HepG2 (cell line): ENCODE measurements at regions not wholly inside any gene's neighbourhood (a gene's known extent, or its start where the extent isn't known, plus 50 kb on each side); places are given as distances from the start of the nearest gene placed in this dataset.

Source experiments
- ATAC-seq: fragments of 200-7000 bp; cut with Tn5 transposase; 3 replicates; pipeline ENCODE4 v1.9.1; 2020; ENCODE audit warnings: mild to moderate bottlenecking, moderate library complexity
- BruUV-seq: library from RNA; stranded (reverse); fragments of 400-500 nt; replicated peaks from 2 replicates; lab custom pipeline; 2021; lab: Mats Ljungman, UMichigan
- CTCF ChIA-PET: fragments of 300-600 bp; formaldehyde crosslinking; extraction: SDS; loops from one replicate; lab custom pipeline; 2021; ENCODE audit warnings: low total read pairs, inconsistent platforms, low intra/inter-chr PET ratio; lab: Yijun Ruan, JAX
- POLR2A ChIA-PET: fragments of 350-600 bp; sonication (Branson Sonifier 250); formaldehyde crosslinking; loops from one replicate; lab custom pipeline; 2020; ENCODE audit warnings: antibody characterized with exemption, inconsistent platforms; lab: Yijun Ruan, JAX
- DNase-seq: peaks from one replicate; pipeline ENCODE4 v3.0.0-alpha.2; 2015; ENCODE audit warnings: low spot score
- FAIRE-seq: peaks from 3 replicates; lab custom pipeline; 2011; peaks lifted over from hg19 to GRCh38; lab: Jason Lieb, UNC
- H2AFZ ChIP-seq: one replicate; pipeline ENCODE4 v1.6.1; 2011; ENCODE audit warnings: low read length, inconsistent platforms
- H3K27ac ChIP-seq: fragments of 300-600 bp; 3 replicates; pipeline ENCODE4 v1.8.0; 2011; ENCODE audit warnings: mixed run types, mild to moderate bottlenecking, mixed read lengths, low read length, inconsistent platforms; ENCODE audit not compliant: insufficient read depth; ENCODE audit errors: extremely low read length
- H3K27me3 ChIP-seq, 2 experiments: fragments of 200-600 bp in 1 of 2; 2 replicates in 1 of 2; 3 replicates in 1 of 2; pipeline versions ENCODE4 v1.6.0 to v1.8.0; 2011; ENCODE audit warnings: low read length in 2 of 2, mild to moderate bottlenecking in 2 of 2, moderate library complexity in 2 of 2, inconsistent platforms in 1 of 2; ENCODE audit not compliant: insufficient read depth in 2 of 2, control insufficient read depth in 1 of 2
- H3K36me3 ChIP-seq, 2 experiments: fragments of 200-600 bp in 1 of 2; replicated peaks in 1 of 2; 2 replicates in 1 of 2; 3 replicates in 1 of 2; pipeline versions ENCODE4 v1.5.1 to v1.8.0; 2011; ENCODE audit warnings: low read length in 2 of 2, inconsistent platforms in 1 of 2; ENCODE audit not compliant: insufficient read depth in 2 of 2, control insufficient read depth in 1 of 2
- H3K4me1 ChIP-seq: 2 replicates; pipeline ENCODE4 v1.5.1; 2012; ENCODE audit warnings: low read length, inconsistent platforms; ENCODE audit not compliant: insufficient read depth
- H3K4me2 ChIP-seq: 2 replicates; pipeline ENCODE4 v1.6.0; 2011; ENCODE audit warnings: low read depth, low read length, inconsistent platforms
- H3K4me3 ChIP-seq, 3 experiments: fragments of 200-600 bp in 1 of 3; sonication (generic), shearing (Covaris generic) in 1 of 3; replicated peaks in 1 of 3; 2 replicates each; pipeline ENCODE4 v1.5.1; 2011 to 2016; ENCODE audit warnings: low read length in 3 of 3, inconsistent platforms in 2 of 3, low read depth in 2 of 3, mild to moderate bottlenecking in 2 of 3, control low read depth in 1 of 3, mixed read lengths in 1 of 3; ENCODE audit not compliant: insufficient read depth in 1 of 3
- H3K79me2 ChIP-seq: one replicate; pipeline ENCODE4 v1.6.1; 2011; ENCODE audit warnings: low read length, inconsistent platforms; ENCODE audit not compliant: insufficient read depth
- H3K9ac ChIP-seq: 2 replicates; pipeline ENCODE4 v1.6.0; 2011; ENCODE audit warnings: mild to moderate bottlenecking, low read depth, low read length, inconsistent platforms; ENCODE audit not compliant: insufficient read depth
- H3K9me3 ChIP-seq: 2 replicates; pipeline ENCODE4 v1.5.1; 2012; ENCODE audit warnings: mild to moderate bottlenecking, low read length
- H4K20me1 ChIP-seq: 2 replicates; pipeline ENCODE4 v1.6.0; 2011; ENCODE audit warnings: inconsistent platforms, mild to moderate bottlenecking, low read length, moderate library complexity; ENCODE audit not compliant: insufficient read depth
- NKX3-1 ChIP-seq: sonication (generic); formaldehyde crosslinking; IDR thresholded peaks from 2 replicates; pipeline ENCODE4 v1.5.0; 2020; ENCODE audit warnings: missing genetic modification reagents
- RFXAP ChIP-seq: sonication (generic); formaldehyde crosslinking; IDR thresholded peaks from 2 replicates; pipeline ENCODE4 v1.4.0; 2020; ENCODE audit warnings: missing genetic modification reagents, borderline replicate concordance
- SMAD1 ChIP-seq: sonication (generic); formaldehyde crosslinking; IDR thresholded peaks from 2 replicates; pipeline ENCODE4 v1.4.0; 2020; ENCODE audit warnings: missing genetic modification reagents, low read depth, mild to moderate bottlenecking, borderline replicate concordance
- SRY ChIP-seq: sonication (generic); formaldehyde crosslinking; IDR thresholded peaks from 2 replicates; pipeline ENCODE4 v1.8.0; 2022; ENCODE audit warnings: mild to moderate bottlenecking, missing genetic modification reagents
- TSC22D2 ChIP-seq: sonication (generic); formaldehyde crosslinking; IDR thresholded peaks from 2 replicates; pipeline ENCODE4 v1.5.1; 2020; ENCODE audit warnings: missing genetic modification reagents, mild to moderate bottlenecking, borderline replicate concordance
- ZFAT ChIP-seq: sonication (generic); formaldehyde crosslinking; conservative IDR thresholded peaks from 2 replicates; pipeline ENCODE4 v1.8.1; 2023; ENCODE audit warnings: missing genetic modification reagents, inconsistent platforms
- ZNF3 ChIP-seq: IDR thresholded peaks from 2 replicates; pipeline ENCODE4 v1.7.0; 2017; ENCODE audit warnings: inconsistent platforms
- ZNF781 ChIP-seq: sonication (generic); formaldehyde crosslinking; IDR thresholded peaks from 2 replicates; pipeline ENCODE4 v1.5.1; 2020; ENCODE audit warnings: borderline replicate concordance, mild to moderate bottlenecking, missing genetic modification reagents; ENCODE audit errors: not compliant biosample characterization
- in situ Hi-C: cut with HindIII; loops from 2 replicates; pipeline ENCODE4 v1.10.0; 2017; ENCODE audit warnings: low pct_unique_long_range_greater_than_20kb; ENCODE audit not compliant: extremely low pct_ligation_motif_present
- intact Hi-C: fragments of 100-400 bp; cut with micrococcal nuclease; formaldehyde crosslinking; loops from one replicate; pipeline ENCODE4 v1.10.0; 2022; ENCODE audit not compliant: unreplicated experiment
- TF ChIP-seq, protein P1 (sequence below): sonication (generic); formaldehyde crosslinking; conservative IDR thresholded peaks from 2 replicates; pipeline ENCODE4 v1.4.0; 2020; ENCODE audit warnings: missing genetic modification reagents

- TF ChIP-seq, protein P1, sequence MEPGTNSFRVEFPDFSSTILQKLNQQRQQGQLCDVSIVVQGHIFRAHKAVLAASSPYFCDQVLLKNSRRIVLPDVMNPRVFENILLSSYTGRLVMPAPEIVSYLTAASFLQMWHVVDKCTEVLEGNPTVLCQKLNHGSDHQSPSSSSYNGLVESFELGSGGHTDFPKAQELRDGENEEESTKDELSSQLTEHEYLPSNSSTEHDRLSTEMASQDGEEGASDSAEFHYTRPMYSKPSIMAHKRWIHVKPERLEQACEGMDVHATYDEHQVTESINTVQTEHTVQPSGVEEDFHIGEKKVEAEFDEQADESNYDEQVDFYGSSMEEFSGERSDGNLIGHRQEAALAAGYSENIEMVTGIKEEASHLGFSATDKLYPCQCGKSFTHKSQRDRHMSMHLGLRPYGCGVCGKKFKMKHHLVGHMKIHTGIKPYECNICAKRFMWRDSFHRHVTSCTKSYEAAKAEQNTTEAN = no peak
- TF ChIP-seq SRY (CRISPR knock-in tag) (no peak), TSC22D2 (CRISPR knock-in tag) (no peak)
These were observed 312.0 kb upstream of the ETAA1 start (continued) for GRCh38 chr2:67085146-67085545.

DNA sequence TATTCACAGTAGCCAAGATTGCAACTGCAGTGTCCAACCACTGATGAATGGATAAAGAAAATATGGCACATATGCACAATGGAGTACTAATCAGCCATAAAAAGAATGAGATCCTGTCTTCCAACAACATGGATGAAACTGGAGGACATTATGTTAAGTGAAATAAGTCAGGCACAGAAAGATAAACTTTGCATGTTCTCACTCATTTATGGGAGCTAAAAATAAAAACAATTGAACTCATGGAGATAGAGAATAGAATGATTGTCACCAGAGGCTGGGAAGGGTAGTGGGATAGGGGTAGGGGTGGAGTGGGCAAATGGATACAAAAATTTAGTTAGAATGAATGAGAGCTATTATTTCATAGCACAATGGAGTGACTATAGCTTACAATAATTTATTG lies 305.5 kb upstream of the ETAA1 start:
- no peaks in the 10 kb centered on the region for H3K4me1 ChIP-seq
- H3K36me3 ChIP-seq = no peaks in the 10 kb centered on the region
- no peak overlapping the region for H3K4me2 ChIP-seq
- H3K79me2 ChIP-seq = no peaks in the 10 kb centered on the region
- ATAC-seq (no peak), FAIRE-seq (no peak), DNase-seq (no peak)
- no peak overlapping the region for H3K4me3 ChIP-seq
- H2AFZ ChIP-seq = no peak overlapping the region
- no peak overlapping the region for H3K9ac ChIP-seq
- H3K27ac ChIP-seq = no peak overlapping the region
- no TSS peak for BruUV-seq
- ChIA-PET POLR2A (no interaction called here), CTCF (no interaction called here)
- no peaks in the 10 kb centered on the region for H3K27me3 ChIP-seq
- in situ Hi-C loops (no loop called here), intact Hi-C loops (no loop called here)
- TF ChIP-seq ZNF781 (CRISPR knock-in tag) (no peak), RFXAP (no peak), ZFAT (CRISPR knock-in tag) (no peak), NKX3-1 (CRISPR knock-in tag) (no peak), ZNF3 (no peak), SMAD1 (CRISPR knock-in tag) (no peak)
- H3K9me3 ChIP-seq = peaks cover 72% of the 10 kb centered on the region
- no peaks in the 10 kb centered on the region for H4K20me1 ChIP-seq
